ENCODE measurements at regions not wholly inside any gene's neighbourhood (a gene's known extent, or its start where the extent isn't known, plus 50 kb on each side); places are given as distances from the start of the nearest gene placed in this dataset.
"Not testable (repeated sequence)": the region's sequence is repeated elsewhere in the genome, so short reads cannot be mapped to it uniquely, and the experiment has no call there.

DNA sequence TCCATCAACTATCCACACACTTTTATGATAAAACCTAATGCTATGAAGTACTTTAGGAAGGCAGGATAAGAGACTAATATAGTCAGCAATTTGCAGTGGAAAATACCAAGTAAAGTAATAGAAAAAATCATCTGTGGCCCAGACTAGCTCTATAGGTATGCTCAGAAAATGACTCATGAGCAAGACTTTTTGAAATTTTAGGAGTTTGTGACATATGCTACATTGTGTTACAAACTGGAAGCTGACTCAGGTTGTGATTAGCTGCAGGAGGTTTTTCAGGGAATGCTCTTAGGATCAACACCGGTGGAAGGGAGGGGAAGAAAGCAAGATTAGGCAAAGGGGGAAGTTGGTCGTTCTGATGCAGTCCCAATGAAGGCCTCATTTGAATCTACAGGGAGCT lies 56.1 kb downstream of the FEZF1 start:
- no peak overlapping the region for H3K4me3 Mint-ChIP-seq (ENCODE audit: unreplicated experiment)
- no peak overlapping the region for H3K9ac ChIP-seq (ENCODE audit: low read length)
- H3K27me3 ChIP-seq (ENCODE audit: insufficient read depth, low read length): no peaks in the 10 kb centered on the region
- H3K4me1 ChIP-seq (ENCODE audit: insufficient read depth, low read length): no peaks in the 10 kb centered on the region
- no peaks in the 10 kb centered on the region for H3K36me3 Mint-ChIP-seq (ENCODE audit: low read depth, unreplicated experiment)
- no peak overlapping the region for H3K4me2 ChIP-seq (ENCODE audit: low read length)
- H3K4me1 Mint-ChIP-seq (ENCODE audit: low read depth, unreplicated experiment): peaks cover 3% of the 10 kb centered on the region
- H3K27ac Mint-ChIP-seq (ENCODE audit: unreplicated experiment): no peak overlapping the region
- no peaks in the 10 kb centered on the region for H3K36me3 ChIP-seq (ENCODE audit: insufficient read depth, low read length)
- no peaks in the 10 kb centered on the region for H3K9me3 Mint-ChIP-seq (ENCODE audit: unreplicated experiment)
- no peak overlapping the region for H3K4me3 ChIP-seq (ENCODE audit: insufficient read depth, low read depth, low read length)
- FAIRE-seq (no peak), DNase-seq (ENCODE audit: low read depth) (peak; percentile 12)
- no peak for TF ChIP-seq EZH2 (IDR thresholded peaks at IDR 0.05; ENCODE audit: insufficient read depth, low read length)
- TF ChIP-seq, protein P1, sequence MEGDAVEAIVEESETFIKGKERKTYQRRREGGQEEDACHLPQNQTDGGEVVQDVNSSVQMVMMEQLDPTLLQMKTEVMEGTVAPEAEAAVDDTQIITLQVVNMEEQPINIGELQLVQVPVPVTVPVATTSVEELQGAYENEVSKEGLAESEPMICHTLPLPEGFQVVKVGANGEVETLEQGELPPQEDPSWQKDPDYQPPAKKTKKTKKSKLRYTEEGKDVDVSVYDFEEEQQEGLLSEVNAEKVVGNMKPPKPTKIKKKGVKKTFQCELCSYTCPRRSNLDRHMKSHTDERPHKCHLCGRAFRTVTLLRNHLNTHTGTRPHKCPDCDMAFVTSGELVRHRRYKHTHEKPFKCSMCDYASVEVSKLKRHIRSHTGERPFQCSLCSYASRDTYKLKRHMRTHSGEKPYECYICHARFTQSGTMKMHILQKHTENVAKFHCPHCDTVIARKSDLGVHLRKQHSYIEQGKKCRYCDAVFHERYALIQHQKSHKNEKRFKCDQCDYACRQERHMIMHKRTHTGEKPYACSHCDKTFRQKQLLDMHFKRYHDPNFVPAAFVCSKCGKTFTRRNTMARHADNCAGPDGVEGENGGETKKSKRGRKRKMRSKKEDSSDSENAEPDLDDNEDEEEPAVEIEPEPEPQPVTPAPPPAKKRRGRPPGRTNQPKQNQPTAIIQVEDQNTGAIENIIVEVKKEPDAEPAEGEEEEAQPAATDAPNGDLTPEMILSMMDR (IDR thresholded peaks at IDR 0.05; ENCODE audit: insufficient read depth, low read depth, low read length): no peak
- no peak overlapping the region for H3K27ac ChIP-seq (ENCODE audit: low read depth, low read length)
- no peak overlapping the region for H2AFZ ChIP-seq (ENCODE audit: low read depth, low read length)
- H3K79me2 ChIP-seq (ENCODE audit: insufficient read depth, low read length): no peaks in the 10 kb centered on the region
- no peaks in the 10 kb centered on the region for H3K27me3 Mint-ChIP-seq (ENCODE audit: low read depth, unreplicated experiment)
- H4K20me1 ChIP-seq (ENCODE audit: insufficient read depth, low read length): no peaks in the 10 kb centered on the region
- H3K9me3 ChIP-seq (ENCODE audit: insufficient read depth, low read depth, low read length): no peaks in the 10 kb centered on the region

- not testable (repeated sequence) for H3K27ac Mint-ChIP-seq (ENCODE audit: unreplicated experiment); H3K36me3 Mint-ChIP-seq (ENCODE audit: low read depth, unreplicated experiment); H3K27me3 Mint-ChIP-seq (ENCODE audit: low read depth, unreplicated experiment); DNase-seq (ENCODE audit: low read depth); H2AFZ ChIP-seq (ENCODE audit: low read depth, low read length); H3K4me3 ChIP-seq (ENCODE audit: insufficient read depth, low read depth, low read length); H3K9me3 Mint-ChIP-seq (ENCODE audit: unreplicated experiment); H4K20me1 ChIP-seq (ENCODE audit: insufficient read depth, low read length); H3K79me2 ChIP-seq (ENCODE audit: insufficient read depth, low read length); H3K36me3 ChIP-seq (ENCODE audit: insufficient read depth, low read length); H3K4me1 ChIP-seq (ENCODE audit: insufficient read depth, low read length); H3K4me2 ChIP-seq (ENCODE audit: low read length); H3K9me3 ChIP-seq (ENCODE audit: insufficient read depth, low read depth, low read length); H3K27ac ChIP-seq (ENCODE audit: low read depth, low read length); FAIRE-seq; H3K4me3 Mint-ChIP-seq (ENCODE audit: unreplicated experiment); H3K4me1 Mint-ChIP-seq (ENCODE audit: low read depth, unreplicated experiment); H3K27me3 ChIP-seq (ENCODE audit: insufficient read depth, low read length); H3K9ac ChIP-seq (ENCODE audit: low read length)
These were observed 65.8 kb downstream of the FEZF1 start for GRCh38 chr7:122238729-122239128.

GRCh38 chr7:122238297-122238696 lies 66.3 kb downstream of the FEZF1 start:
- H3K9ac ChIP-seq (ENCODE audit: low read length); H2AFZ ChIP-seq (ENCODE audit: low read depth, low read length); H3K36me3 Mint-ChIP-seq (ENCODE audit: low read depth, unreplicated experiment); H3K79me2 ChIP-seq (ENCODE audit: insufficient read depth, low read length); H3K27me3 Mint-ChIP-seq (ENCODE audit: low read depth, unreplicated experiment); H3K36me3 ChIP-seq (ENCODE audit: insufficient read depth, low read length); H3K27ac ChIP-seq (ENCODE audit: low read depth, low read length); H3K9me3 Mint-ChIP-seq (ENCODE audit: unreplicated experiment); H3K4me1 ChIP-seq (ENCODE audit: insufficient read depth, low read length); H3K4me3 Mint-ChIP-seq (ENCODE audit: unreplicated experiment); H3K27me3 ChIP-seq (ENCODE audit: insufficient read depth, low read length); DNase-seq (ENCODE audit: low read depth); H3K4me3 ChIP-seq (ENCODE audit: insufficient read depth, low read depth, low read length); H3K9me3 ChIP-seq (ENCODE audit: insufficient read depth, low read depth, low read length); FAIRE-seq; H3K4me2 ChIP-seq (ENCODE audit: low read length); H3K27ac Mint-ChIP-seq (ENCODE audit: unreplicated experiment); H4K20me1 ChIP-seq (ENCODE audit: insufficient read depth, low read length); H3K4me1 Mint-ChIP-seq (ENCODE audit: low read depth, unreplicated experiment): not testable (repeated sequence)

DNA sequence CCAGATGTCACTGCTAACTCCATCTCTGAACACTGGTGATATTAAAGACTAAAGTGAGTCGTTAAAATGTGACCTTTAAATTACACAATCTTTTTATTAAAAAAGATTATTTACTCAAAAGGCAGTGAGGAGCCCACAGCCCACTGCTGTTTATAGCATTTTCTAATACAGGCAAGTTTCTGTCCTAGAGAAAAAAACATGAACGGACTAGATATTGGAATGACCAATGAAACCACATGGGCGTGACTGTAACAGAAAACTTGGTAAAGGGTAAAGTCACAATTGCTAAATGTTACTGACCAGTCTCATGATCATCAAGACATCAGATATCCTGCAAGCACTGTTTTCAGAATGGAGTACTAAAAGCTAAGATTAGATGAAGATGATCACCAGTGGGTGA lies 78.7 kb downstream of the FEZF1 start:
- Mint-ChIP-seq H3K27me3 (ENCODE audit: low read depth, unreplicated experiment) (no peaks in the 10 kb centered on the region), H3K36me3 (ENCODE audit: low read depth, unreplicated experiment) (no peaks in the 10 kb centered on the region), H3K4me3 (ENCODE audit: unreplicated experiment) (no peak overlapping the region), H3K27ac (ENCODE audit: unreplicated experiment) (no peak overlapping the region), H3K9me3 (ENCODE audit: unreplicated experiment) (no peaks in the 10 kb centered on the region), H3K4me1 (ENCODE audit: low read depth, unreplicated experiment) (no peaks in the 10 kb centered on the region)
- no peak overlapping the region for H3K4me2 ChIP-seq (ENCODE audit: low read length)
- no peak for FAIRE-seq
- no peak overlapping the region for H3K27ac ChIP-seq (ENCODE audit: low read depth, low read length)
- peaks cover 2% of the 10 kb centered on the region for H3K27me3 ChIP-seq (ENCODE audit: insufficient read depth, low read length)
- H3K4me3 ChIP-seq (ENCODE audit: insufficient read depth, low read depth, low read length): no peak overlapping the region
- no peaks in the 10 kb centered on the region for H3K4me1 ChIP-seq (ENCODE audit: insufficient read depth, low read length)
- H3K9ac ChIP-seq (ENCODE audit: low read length): no peak overlapping the region
- H3K36me3 ChIP-seq (ENCODE audit: insufficient read depth, low read length): no peaks in the 10 kb centered on the region
- no peaks in the 10 kb centered on the region for H3K79me2 ChIP-seq (ENCODE audit: insufficient read depth, low read length)
- no peaks in the 10 kb centered on the region for H4K20me1 ChIP-seq (ENCODE audit: insufficient read depth, low read length)
- TF ChIP-seq, protein P1 (IDR thresholded peaks at IDR 0.05; ENCODE audit: insufficient read depth, low read depth, low read length): no peak
- no peak for TF ChIP-seq EZH2 (IDR thresholded peaks at IDR 0.05; ENCODE audit: insufficient read depth, low read length)
- no peaks in the 10 kb centered on the region for H3K9me3 ChIP-seq (ENCODE audit: insufficient read depth, low read depth, low read length)
- H2AFZ ChIP-seq (ENCODE audit: low read depth, low read length): no peak overlapping the region
- no peak for DNase-seq (ENCODE audit: low read depth)

All from astrocyte (in vitro differentiated cells and primary cell).